GM12878 (cell line): ENCODE measurements at regions not wholly inside any gene's neighbourhood (a gene's known extent, or its start where the extent isn't known, plus 50 kb on each side); places are given as distances from the start of the nearest gene placed in this dataset.
"Not testable (repeated sequence)": the region's sequence is repeated elsewhere in the genome, so short reads cannot be mapped to it uniquely, and the experiment has no call there.

Experiments used
- ATAC-seq: fragments of 200-7000 bp; cut with Tn5 transposase; 3 replicates; pipeline ENCODE4 v1.9.1; 2020; ENCODE audit warnings: mild to moderate bottlenecking, moderate library complexity
- BruUV-seq: library from RNA; stranded (reverse); fragments of 400-500 nt; replicated peaks from 2 replicates; lab custom pipeline; 2021; lab: Mats Ljungman, UMichigan
- CTCF ChIA-PET: fragments of 300-600 bp; sonication (Branson Sonifier 250); formaldehyde crosslinking; extraction: SDS; loops from one replicate; lab custom pipeline; 2021; ENCODE audit warnings: inconsistent platforms; lab: Yijun Ruan, JAX
- POLR2A ChIA-PET: fragments of 350-600 bp; formaldehyde crosslinking; extraction: SDS; loops from one replicate; lab custom pipeline; 2021; ENCODE audit warnings: inconsistent platforms; lab: Charles Lee
- RAD21 ChIA-PET: fragments of 300-600 bp; sonication (Branson Sonifier 250); formaldehyde crosslinking; loops from one replicate; lab custom pipeline; 2023; ENCODE audit warnings: antibody characterized with exemption; ENCODE audit not compliant: unreplicated experiment; lab: Charles Lee
- SMC1A ChIA-PET: fragments of 300-600 bp; sonication (Branson Sonifier 250); formaldehyde crosslinking; loops from one replicate; lab custom pipeline; 2023; ENCODE audit not compliant: unreplicated experiment, uncharacterized antibody; lab: Charles Lee
- DNase-seq: peaks from one replicate; pipeline ENCODE4 v3.0.0-alpha.2; 2011; ENCODE audit warnings: low read depth, low spot score
- FAIRE-seq: peaks from 3 replicates; lab custom pipeline; 2011; peaks lifted over from hg19 to GRCh38; lab: Jason Lieb, UNC
- H2AFZ ChIP-seq: 2 replicates; pipeline ENCODE4 v1.6.0; 2011; ENCODE audit warnings: low read depth, low read length, control low read depth; ENCODE audit not compliant: control insufficient read depth
- H3K27ac ChIP-seq: 2 replicates; pipeline ENCODE4 v1.5.1; 2011; ENCODE audit warnings: control low read depth; ENCODE audit not compliant: control insufficient read depth, insufficient read depth
- H3K27me3 ChIP-seq, 2 experiments: replicated peaks in 1 of 2; 2 replicates each; pipeline versions ENCODE4 v1.6.0 to v1.6.1; 2011; ENCODE audit warnings: low read length in 1 of 2; ENCODE audit not compliant: control insufficient read depth in 2 of 2, insufficient read depth in 2 of 2
- H3K36me3 ChIP-seq, 2 experiments: 2 replicates each; pipeline ENCODE4 v1.5.1; 2011; ENCODE audit warnings: low read length in 1 of 2; ENCODE audit not compliant: control insufficient read depth in 2 of 2, insufficient read depth in 2 of 2
- H3K4me1 ChIP-seq: 2 replicates; pipeline ENCODE4 v1.6.1; 2011; ENCODE audit warnings: mild to moderate bottlenecking, low read length, moderate library complexity, mixed read lengths; ENCODE audit not compliant: control insufficient read depth, insufficient read depth
- H3K4me2 ChIP-seq: 2 replicates; pipeline ENCODE4 v1.6.0; 2011; ENCODE audit warnings: control low read depth; ENCODE audit not compliant: control insufficient read depth, insufficient read depth
- H3K4me3 ChIP-seq: fragments of 200-600 bp; sonication (generic); 2 replicates; pipeline ENCODE4 v1.5.1; 2016
- H3K79me2 ChIP-seq: 2 replicates; pipeline ENCODE4 v1.6.0; 2011; ENCODE audit warnings: low read length; ENCODE audit not compliant: control insufficient read depth, insufficient read depth
- H3K9ac ChIP-seq: 2 replicates; pipeline ENCODE4 v1.8.0; 2011; ENCODE audit warnings: low read length, control low read depth, mixed read lengths; ENCODE audit not compliant: control insufficient read depth, insufficient read depth
- H3K9me3 ChIP-seq: replicated peaks from 3 replicates; pipeline ENCODE4 v1.5.1; 2011; ENCODE audit warnings: mild to moderate bottlenecking, low read length; ENCODE audit not compliant: control insufficient read depth, insufficient read depth
- H4K20me1 ChIP-seq: 2 replicates; pipeline ENCODE4 v1.6.0; 2011; ENCODE audit not compliant: control insufficient read depth, insufficient read depth
- WGBS: methylation state at CpG from one replicate; pipeline ENCODE4 v1.1.6; 2016; ENCODE audit warnings: low lambda C conversion rate; ENCODE audit not compliant: insufficient replicate concordance, insufficient coverage; ENCODE audit errors: missing lambda C conversion rate; 5-methylcytosine and 5-hydroxymethylcytosine counted together
- in situ Hi-C: fragments of 300-500 bp; cut with MboI; formaldehyde crosslinking; loops from 9 replicates; pipeline ENCODE4 v1.14.3; 2018; ENCODE audit warnings: mixed read lengths
- intact Hi-C: fragments of 100-400 bp; cut with micrococcal nuclease; formaldehyde crosslinking; loops from one replicate; pipeline ENCODE4 v1.14.2; 2022; ENCODE audit not compliant: unreplicated experiment

DNA sequence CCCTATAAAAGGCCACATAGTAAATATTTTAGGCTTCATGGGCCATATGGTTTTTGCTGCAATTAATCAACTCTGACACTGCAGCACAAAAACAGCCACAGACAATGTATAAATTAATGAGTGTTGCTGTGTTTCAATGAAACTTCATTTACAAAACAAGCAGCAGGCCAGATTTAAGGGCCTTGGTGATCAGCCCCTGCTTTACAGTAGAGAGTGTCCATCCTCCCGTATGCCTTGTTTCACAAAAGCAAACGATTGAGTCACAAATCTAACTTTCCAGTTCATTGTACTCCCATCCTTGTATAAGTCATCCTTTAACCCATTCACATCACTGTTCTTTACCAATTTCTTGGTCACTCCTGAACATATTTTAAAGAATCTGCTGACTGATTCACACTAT lies 94.3 kb upstream of the NOX4 start:
- RAD21 ChIA-PET, H3K36me3 ChIP-seq, H2AFZ ChIP-seq, CTCF ChIA-PET, H3K27me3 ChIP-seq, DNase-seq, FAIRE-seq, ATAC-seq, intact Hi-C loops, H4K20me1 ChIP-seq, H3K4me1 ChIP-seq, H3K9ac ChIP-seq, H3K4me2 ChIP-seq, BruUV-seq, H3K4me3 ChIP-seq, POLR2A ChIA-PET, H3K79me2 ChIP-seq, SMC1A ChIA-PET, in situ Hi-C loops, H3K27ac ChIP-seq, H3K9me3 ChIP-seq: not testable (repeated sequence)
- 28% methylated on average over 2 of the region's 2 CpGs for WGBS

DNA sequence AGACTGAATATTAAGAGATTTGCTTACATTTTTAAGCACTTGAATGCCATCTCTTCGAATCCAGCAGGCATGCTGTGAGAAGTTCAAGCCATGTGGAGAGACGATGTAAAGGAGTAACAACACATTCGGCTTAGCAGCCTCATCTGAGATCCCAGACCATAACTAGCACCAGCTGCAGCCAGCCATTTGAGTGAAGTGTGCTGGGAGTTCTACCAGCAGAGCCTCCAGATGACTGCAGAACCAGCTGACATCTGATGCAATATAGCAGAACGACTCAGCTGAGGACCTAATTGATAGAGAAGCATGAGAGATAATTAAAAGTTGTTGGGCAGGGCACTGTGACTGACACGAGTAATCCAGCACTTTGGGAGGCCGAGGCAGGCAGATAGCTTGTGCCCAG lies 98.2 kb upstream of the NOX4 start:
- H3K9ac ChIP-seq, ATAC-seq, DNase-seq, H3K27ac ChIP-seq, H3K36me3 ChIP-seq, H4K20me1 ChIP-seq, SMC1A ChIA-PET, H3K27me3 ChIP-seq, H3K79me2 ChIP-seq, H3K4me3 ChIP-seq, BruUV-seq, FAIRE-seq, in situ Hi-C loops, H2AFZ ChIP-seq, RAD21 ChIA-PET, intact Hi-C loops, H3K9me3 ChIP-seq, CTCF ChIA-PET, H3K4me2 ChIP-seq, H3K4me1 ChIP-seq: not testable (repeated sequence)
- POLR2A ChIA-PET, result interaction anchor here (0.5 kb wide), 1 partner anchor 1689 kb away, joined by 3 read pairs; no protein-coding TSS in a partner anchor
- 0% methylated on average over 6 of the region's 6 CpGs for WGBS

DNA sequence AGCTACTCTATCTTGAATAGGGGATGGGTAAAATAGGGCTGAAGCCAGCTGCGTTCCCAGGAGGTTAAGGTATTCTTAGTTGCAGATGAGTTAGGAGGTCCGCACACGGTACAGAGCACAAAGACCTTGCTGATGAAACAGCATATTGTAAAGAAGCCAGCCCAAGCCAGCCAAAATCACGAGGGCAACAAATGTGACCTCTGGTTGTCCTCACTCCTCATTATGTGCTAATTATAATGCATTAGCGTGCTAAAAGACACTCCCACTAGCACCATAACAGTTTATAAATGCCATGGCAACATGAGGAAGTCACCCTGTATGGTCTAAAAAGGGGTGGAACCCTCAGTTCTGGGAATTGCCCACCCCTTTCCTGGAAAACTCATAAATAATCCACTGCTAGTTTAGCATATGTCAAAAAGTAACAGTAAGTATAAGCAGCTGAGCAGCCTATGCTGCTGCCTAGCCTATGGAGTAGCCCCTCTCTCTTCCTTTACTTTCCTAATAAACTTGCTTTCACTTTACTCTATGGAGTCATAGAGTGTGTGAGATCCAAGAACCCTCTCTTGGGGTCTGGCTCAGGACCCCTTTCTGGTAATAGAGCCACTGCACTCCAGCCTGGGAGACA lies 98.9 kb upstream of the NOX4 start:
- H3K27me3 ChIP-seq, ATAC-seq, in situ Hi-C loops, H3K9ac ChIP-seq, intact Hi-C loops, RAD21 ChIA-PET, CTCF ChIA-PET, H3K4me1 ChIP-seq, H3K4me3 ChIP-seq, H3K4me2 ChIP-seq, BruUV-seq, SMC1A ChIA-PET, H2AFZ ChIP-seq, H4K20me1 ChIP-seq, H3K36me3 ChIP-seq, H3K79me2 ChIP-seq, H3K27ac ChIP-seq, H3K9me3 ChIP-seq, DNase-seq, FAIRE-seq: not testable (repeated sequence)
- POLR2A ChIA-PET, result interaction anchor here (0.5 kb wide), 1 partner anchor 1690 kb away, joined by 3 read pairs; no protein-coding TSS in a partner anchor
- 5% methylated on average over 5 of the region's 5 CpGs for WGBS

DNA sequence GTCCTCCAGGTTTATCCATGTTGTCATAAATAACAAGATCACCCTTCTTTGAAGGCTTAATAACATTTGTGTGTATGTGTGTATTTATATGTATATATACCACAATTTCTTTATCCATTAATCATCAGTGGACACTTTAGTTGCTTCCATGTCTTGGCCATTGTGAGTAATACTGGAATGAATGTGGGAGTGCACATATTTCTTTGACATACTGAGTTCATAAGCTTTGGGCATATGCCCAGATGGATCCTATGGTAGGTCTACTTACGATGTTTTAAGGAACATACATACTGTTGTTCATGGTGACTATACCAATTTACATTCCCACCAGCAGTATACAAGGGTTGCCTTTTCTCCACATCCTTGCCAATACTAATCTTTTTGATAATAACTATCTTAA lies 108.8 kb upstream of the TRIM77 start:
- H4K20me1 ChIP-seq, intact Hi-C loops, DNase-seq, H3K27me3 ChIP-seq, H3K9ac ChIP-seq, H3K36me3 ChIP-seq, H3K4me1 ChIP-seq, RAD21 ChIA-PET, H3K4me3 ChIP-seq, ATAC-seq, BruUV-seq, FAIRE-seq, H3K9me3 ChIP-seq, H2AFZ ChIP-seq, CTCF ChIA-PET, H3K27ac ChIP-seq, H3K4me2 ChIP-seq, POLR2A ChIA-PET, SMC1A ChIA-PET, H3K79me2 ChIP-seq: not testable (repeated sequence)
- 8% methylated on average over 1 of the region's 1 CpG for WGBS
- in situ Hi-C loops, result loop anchor here (25.0 kb wide), 1 partner anchor 514 kb away; no protein-coding TSS in a partner anchor
